ENCODE measurements at regions not wholly inside any gene's neighbourhood (a gene's known extent, or its start where the extent isn't known, plus 50 kb on each side); places are given as distances from the start of the nearest gene placed in this dataset.
A peak's percentile ranks its signal among the peaks of the same experiment; 100 is the strongest.

GRCh38 chr13:99661791-99662190 lies 160.5 kb downstream of the TM9SF2 start:
- H3T11ph ChIP-seq (ENCODE audit: low read length) = no peak overlapping the region
- peaks cover 75 to 79% of the 10 kb centered on the region in 2 experiments for H3K4me1 Mint-ChIP-seq

More at GRCh38 chr13:99661791-99662190, 160.5 kb downstream of the TM9SF2 start:
- no peaks in the 10 kb centered on the region for H3K27me3 Mint-ChIP-seq (ENCODE audit: low read depth)
- Histone ChIP-seq H4K91ac (ENCODE audit: insufficient read length, low read depth, low read length) (no peak overlapping the region), H2BK12ac (ENCODE audit: insufficient read length, low read depth, low read length) (no peak overlapping the region), H2BK15ac (ENCODE audit: low read depth, low read length) (no peak overlapping the region), H3K23ac (ENCODE audit: insufficient read length, low read depth, low read length) (no peak overlapping the region), H3K9ac (ENCODE audit: extremely low read depth, insufficient read length, low read length) (no peak overlapping the region), H3K56ac (ENCODE audit: insufficient read length, low read depth, low read length) (no peak overlapping the region), H3K4me2 (ENCODE audit: insufficient read depth, insufficient read length, low read length) (no peak overlapping the region), H3K18ac (ENCODE audit: insufficient read length, low read depth, low read length) (no peak overlapping the region), H3K27ac (ENCODE audit: insufficient read length, low read depth, low read length) (no peak overlapping the region), H4K20me1 (ENCODE audit: control insufficient read depth, insufficient read depth, insufficient read length) (no peaks in the 10 kb centered on the region), H3K14ac (ENCODE audit: insufficient read depth, low read length) (no peak overlapping the region), H3K9me3 (ENCODE audit: control insufficient read depth, low read depth, low read length) (no peaks in the 10 kb centered on the region), H3K27me3 (ENCODE audit: insufficient read depth, low read length) (no peaks in the 10 kb centered on the region), H3K79me2 (ENCODE audit: insufficient read depth, low read length) (no peaks in the 10 kb centered on the region), H2BK20ac (ENCODE audit: low read depth, low read length, poor library complexity, severe bottlenecking) (no peak overlapping the region), H2BK5ac (ENCODE audit: insufficient read length, low read length) (no peak overlapping the region), H3K79me1 (ENCODE audit: insufficient read depth, low read depth, low read length, poor library complexity, severe bottlenecking) (no peaks in the 10 kb centered on the region), H4K5ac (ENCODE audit: insufficient read length, low read depth, low read length) (no peak overlapping the region), H3K23me2 (ENCODE audit: insufficient read length, low read depth, low read length, poor library complexity, severe bottlenecking) (no peaks in the 10 kb centered on the region), H3K4me1 (ENCODE audit: insufficient read depth, low read length) (peaks cover 21% of the 10 kb centered on the region), H4K8ac (replicated peaks; ENCODE audit: insufficient read length, low read depth, low read length) (no peak overlapping the region), H2AK5ac (ENCODE audit: insufficient read length, low read length) (no peak overlapping the region), H2BK120ac (ENCODE audit: low read depth, low read length, poor library complexity, severe bottlenecking) (no peak overlapping the region), H2AFZ (ENCODE audit: low read length) (no peak overlapping the region), H3K4ac (ENCODE audit: low read depth, low read length) (no peak overlapping the region)
- WGBS (ENCODE audit: extremely low coverage, insufficient read length, low lambda C conversion rate) = no CpG with 5 or more reads among the region's 3 CpGs
- peak overlapping the region; percentile 4 to 36; a peak in 4 of 5 replicates for H3K4me3 Mint-ChIP-seq
- H3K27ac Mint-ChIP-seq = peak overlapping the region; percentile 94 to 99 (median 97)
- peak; percentile 87 for DNase-seq
- H3K9me3 Mint-ChIP-seq = no peaks in the 10 kb centered on the region
- no peaks in the 10 kb centered on the region; a peak in 1 of 7 replicates for H3K36me3 Mint-ChIP-seq (ENCODE audit: insufficient read depth in 1 of 3, low read depth in 3 of 3)
- no peak for TF ChIP-seq CTCF (conservative IDR thresholded peaks at IDR 0.05)

Data from H9 (cell line).